ENCODE measurements at regions not wholly inside any gene's neighbourhood (a gene's known extent, or its start where the extent isn't known, plus 50 kb on each side); places are given as distances from the start of the nearest gene placed in this dataset.

GRCh38 chr3:59684766-59685165, 634.9 kb upstream of the CFAP20DC start:
- TF ChIP-seq, protein P1, sequence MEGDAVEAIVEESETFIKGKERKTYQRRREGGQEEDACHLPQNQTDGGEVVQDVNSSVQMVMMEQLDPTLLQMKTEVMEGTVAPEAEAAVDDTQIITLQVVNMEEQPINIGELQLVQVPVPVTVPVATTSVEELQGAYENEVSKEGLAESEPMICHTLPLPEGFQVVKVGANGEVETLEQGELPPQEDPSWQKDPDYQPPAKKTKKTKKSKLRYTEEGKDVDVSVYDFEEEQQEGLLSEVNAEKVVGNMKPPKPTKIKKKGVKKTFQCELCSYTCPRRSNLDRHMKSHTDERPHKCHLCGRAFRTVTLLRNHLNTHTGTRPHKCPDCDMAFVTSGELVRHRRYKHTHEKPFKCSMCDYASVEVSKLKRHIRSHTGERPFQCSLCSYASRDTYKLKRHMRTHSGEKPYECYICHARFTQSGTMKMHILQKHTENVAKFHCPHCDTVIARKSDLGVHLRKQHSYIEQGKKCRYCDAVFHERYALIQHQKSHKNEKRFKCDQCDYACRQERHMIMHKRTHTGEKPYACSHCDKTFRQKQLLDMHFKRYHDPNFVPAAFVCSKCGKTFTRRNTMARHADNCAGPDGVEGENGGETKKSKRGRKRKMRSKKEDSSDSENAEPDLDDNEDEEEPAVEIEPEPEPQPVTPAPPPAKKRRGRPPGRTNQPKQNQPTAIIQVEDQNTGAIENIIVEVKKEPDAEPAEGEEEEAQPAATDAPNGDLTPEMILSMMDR (IDR thresholded peaks at IDR 0.05) = no peak
- no peak for TF ChIP-seq EP300 (IDR thresholded peaks at IDR 0.05)

Data from sigmoid colon (tissue), 4 donors.